ENCODE measurements at regions not wholly inside any gene's neighbourhood (a gene's known extent, or its start where the extent isn't known, plus 50 kb on each side); places are given as distances from the start of the nearest gene placed in this dataset.
A peak's percentile ranks its signal among the peaks of the same experiment; 100 is the strongest.

DNA sequence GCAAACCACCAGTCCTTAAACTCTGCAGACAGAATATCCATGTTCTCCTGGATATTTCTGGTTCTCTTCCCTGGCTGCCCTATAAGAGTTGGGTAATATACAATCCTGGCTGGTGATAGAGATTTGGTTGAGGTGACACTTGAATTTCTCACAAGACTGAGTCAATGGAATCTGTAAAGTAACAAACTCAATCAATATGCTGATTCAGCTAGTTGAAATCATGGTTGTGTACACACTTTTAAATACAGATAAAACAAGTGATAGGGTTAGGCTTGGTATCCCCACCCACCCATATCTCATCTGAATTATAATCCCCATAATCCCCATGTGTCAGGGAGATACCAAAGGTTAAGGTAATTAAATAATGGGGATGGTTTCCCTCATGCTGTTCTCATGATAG is 349.2 kb upstream of the MAD2L1 start:
- DNase-seq, result no peak

DNA sequence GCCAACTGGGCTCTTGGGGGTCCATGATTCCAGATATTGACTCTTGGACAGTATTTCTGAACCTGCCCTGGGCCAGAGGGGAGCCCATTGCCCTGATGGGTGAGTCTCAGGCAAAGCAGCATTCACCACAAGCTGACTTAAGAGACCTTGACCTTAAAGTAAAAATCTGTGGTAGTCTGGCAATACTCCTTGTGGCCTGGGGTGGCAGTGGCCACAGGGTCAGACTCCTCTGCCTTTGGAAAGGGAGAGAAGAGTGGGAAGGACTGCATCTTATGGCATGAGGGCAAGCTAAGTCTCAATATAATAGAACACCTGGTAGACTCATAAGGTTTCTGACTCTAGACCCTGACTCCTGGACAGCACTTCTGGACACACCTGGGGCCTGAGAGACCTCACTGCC is 340.3 kb upstream of the MAD2L1 start:
- no peak for DNase-seq

GRCh38 chr4:120403296-120403695 is 336.6 kb upstream of the MAD2L1 start:
- no peak for DNase-seq

GRCh38 chr4:120400441-120400840 is 333.8 kb upstream of the MAD2L1 start:
- DNase-seq, result no peak

GRCh38 chr4:120399826-120400225 is 333.2 kb upstream of the MAD2L1 start:
- no peak for DNase-seq

DNA sequence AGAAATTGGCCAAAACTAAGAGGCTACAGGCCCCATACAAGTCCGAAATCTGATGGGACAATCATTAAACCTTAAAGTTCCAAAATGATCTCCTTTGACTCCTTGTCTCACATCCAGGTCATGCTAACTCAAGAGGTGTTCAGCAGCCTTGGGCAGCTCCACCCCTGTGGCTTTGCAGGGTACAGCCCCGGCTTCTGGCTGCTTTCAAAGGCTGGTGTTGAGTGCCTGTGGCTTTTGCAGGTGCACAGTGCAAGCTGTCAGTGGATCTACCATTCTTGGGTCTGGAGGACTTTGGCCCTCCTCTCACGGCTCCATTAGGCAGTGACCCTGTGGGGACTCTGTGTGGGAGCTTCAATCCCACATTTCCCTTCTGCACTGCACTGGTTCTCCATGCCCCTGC is 329.1 kb upstream of the MAD2L1 start:
- no peak for DNase-seq

- DNase-seq, result no peak
These were observed 289.2 kb upstream of the MAD2L1 start for GRCh38 chr4:120355881-120356280.

GRCh38 chr4:120354381-120354780 is 287.7 kb upstream of the MAD2L1 start:
- no peak for DNase-seq

GRCh38 chr4:120353235-120353634 is 286.6 kb upstream of the MAD2L1 start:
- no peak for DNase-seq

DNA sequence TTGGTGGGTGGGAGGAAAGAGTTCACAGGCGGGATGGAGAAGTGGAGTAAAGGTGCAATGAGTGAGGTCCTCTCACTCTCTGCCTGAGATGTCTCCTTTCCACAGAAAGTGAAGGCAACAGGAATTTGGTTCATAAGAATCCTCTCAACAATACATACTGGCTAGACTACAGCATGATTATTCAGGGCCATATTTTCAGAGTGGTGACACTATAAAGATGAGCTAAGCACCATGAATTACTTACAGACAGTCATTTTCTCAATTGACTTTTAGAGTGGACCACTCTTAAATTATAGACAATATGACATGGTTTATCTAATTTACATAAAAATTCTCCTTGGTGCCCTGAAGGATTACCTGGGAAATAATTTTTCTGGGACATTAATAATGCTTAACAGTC is 286.1 kb upstream of the MAD2L1 start:
- DNase-seq, result no peak

GRCh38 chr4:120348948-120349347 is 282.3 kb upstream of the MAD2L1 start:
- no peak for DNase-seq

DNA sequence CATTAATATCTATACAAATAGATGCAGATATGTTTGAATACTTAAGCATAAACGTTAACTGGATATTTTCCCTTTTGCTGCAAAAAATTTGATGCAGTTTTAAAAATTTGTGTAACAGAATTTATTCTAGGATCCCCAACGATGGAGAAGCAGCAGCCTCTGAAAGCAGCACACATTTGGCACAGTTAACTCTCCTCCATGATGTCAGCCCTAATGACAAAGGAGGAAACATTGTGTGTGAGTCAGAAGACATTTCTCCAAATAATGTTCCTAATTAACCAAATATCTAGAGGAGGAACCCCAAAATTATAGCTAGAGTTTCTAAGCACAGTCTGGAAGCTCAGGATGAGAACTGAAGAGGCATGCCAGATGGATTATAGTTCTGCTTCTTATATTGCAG is 281.9 kb upstream of the MAD2L1 start:
- DNase-seq, result no peak

DNA sequence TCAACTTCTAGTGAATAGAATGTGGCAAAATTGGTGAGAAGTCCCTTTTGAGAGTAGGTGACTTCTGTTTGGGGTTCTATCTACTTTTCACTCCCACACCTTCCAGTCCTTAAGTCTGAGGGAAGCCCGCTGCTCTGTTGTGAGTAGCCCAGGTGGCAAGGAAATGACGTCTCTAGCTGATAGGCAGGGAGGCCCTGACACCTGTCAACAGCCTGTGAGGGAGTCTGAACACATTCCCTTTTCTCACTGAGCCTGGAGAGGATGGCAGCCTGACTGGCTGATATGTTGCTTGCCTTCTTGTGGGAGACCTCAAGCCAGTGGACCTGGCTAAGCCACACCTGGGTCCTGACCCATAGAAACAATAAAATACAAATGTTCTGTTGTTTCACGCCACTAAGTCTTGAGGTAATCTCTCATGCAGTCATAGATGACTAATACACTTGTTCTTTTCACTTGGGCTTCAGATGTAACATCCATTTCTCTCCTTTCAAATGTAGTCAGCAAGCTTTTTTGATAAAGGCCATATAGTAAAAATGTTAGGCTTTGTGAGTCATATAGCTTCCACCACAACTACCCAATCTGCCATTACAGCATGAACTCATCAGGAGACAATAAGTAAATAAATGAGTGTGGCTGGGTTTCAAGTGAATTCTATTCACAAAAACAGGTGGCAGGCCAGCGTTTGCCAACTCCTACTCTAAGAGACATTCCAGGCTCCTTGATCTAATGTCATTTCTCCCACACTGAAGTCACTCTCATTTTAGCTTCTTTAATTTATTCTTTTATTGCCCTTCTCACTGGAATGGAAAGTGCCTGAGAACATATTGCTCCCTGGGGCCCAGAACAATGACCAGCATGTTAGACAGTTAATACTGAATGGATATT is 265.1 kb upstream of the MAD2L1 start:
- DNase-seq, result peak; percentile 49

GRCh38 chr4:120329386-120329785 is 262.7 kb upstream of the MAD2L1 start:
- DNase-seq, result no peak

DNA sequence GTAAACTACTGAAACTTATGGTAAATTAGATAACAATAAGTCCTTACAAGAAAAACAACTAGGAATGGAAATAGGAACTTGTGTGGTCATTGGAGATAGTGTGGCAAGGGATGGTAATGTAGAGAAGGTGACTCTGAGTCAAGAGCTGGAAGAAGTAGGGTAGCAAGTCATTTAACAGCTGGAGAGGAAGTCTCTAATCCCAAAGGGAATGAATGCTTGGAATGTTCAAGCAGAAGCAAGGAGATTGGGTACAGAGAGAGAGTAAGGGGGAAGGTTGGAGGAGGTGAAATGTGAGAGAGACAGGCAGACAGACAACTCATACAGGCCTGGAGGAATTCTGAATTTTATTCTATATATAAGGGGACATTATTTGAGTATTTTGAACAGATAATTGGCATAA is 260.6 kb upstream of the MAD2L1 start:
- no peak for DNase-seq

DNA sequence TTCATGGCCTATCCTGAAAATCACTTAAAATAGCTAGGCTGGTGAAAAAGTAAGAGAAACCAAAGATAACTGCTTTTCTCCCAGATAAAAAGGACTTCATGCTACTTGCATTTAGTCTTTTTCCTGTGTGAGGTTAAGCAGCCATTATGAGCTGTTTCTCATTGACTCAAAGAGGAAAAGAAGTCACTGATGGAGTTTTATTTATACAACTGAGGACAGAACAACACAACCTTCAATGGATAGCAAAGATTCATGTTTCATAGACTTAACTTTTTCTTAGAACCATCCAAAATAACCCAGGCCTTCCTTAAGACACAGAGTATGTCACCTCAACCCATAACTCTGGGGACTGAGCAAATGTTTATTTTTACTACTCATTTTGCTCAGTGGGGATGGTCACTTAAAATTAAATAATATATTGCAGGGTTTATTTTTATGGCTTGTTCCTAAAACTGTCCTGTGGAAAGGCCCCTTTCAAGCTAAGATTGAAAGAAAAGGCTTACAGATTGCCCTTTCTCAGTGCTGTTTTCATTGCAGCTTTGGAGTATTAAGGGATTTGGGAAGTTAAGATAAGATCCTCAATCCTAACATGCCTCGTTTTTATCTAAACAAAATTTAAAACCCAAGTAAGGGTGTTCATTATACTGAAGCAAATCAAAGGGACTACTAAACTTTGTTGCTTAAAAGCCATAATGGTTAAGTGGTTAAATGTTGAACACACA is 252.6 kb upstream of the MAD2L1 start:
- DNase-seq, result no peak

DNA sequence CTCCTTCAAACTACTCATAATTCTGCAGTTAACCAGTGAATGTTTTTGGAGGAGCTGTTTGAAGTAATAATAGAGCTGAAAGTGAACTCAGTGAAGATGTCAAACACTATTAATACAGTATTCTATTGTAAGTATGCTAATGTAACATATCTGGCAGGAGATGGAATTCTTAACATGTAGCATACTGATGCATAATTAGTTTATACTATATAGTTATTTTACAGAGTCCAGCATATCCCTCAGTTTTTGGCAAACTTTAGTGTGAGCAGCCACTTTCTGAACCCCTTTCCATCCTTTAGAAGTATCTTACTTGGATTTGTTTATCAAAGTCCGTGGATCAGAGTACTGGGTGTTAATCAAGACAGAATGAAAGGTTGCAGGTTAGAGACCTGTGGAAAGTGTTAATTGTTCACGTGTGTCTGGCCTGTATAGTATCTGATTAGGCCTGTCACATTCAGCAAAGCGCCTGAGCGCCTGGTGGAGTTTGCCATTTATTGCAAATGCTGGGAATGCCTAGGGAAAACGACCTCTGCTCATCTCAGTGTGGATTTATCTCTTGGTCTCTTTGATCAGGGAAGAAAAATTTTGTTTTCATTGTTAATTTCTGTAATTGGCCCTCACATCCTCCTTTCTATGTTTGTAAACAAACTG is 251.7 kb upstream of the MAD2L1 start:
- no peak for DNase-seq

DNA sequence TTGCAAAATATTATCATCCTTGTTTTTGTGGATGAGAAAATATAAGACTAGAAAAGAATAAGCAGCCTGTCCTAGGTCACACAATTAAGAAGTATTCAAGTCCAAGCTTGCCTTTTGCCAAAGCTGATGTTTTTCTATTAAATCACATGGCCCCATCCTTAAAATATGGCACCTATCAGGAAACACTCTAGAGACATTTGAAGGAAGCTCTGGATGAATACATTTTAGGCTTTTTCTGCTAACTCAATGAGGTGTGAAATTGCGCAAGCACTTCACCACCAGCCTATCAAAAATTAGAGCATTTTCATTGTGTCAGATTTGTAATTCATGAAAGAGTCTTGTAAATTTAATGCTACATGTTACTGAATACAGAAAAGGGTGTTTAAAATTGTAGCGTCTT is 251.1 kb upstream of the MAD2L1 start:
- no peak for DNase-seq

GRCh38 chr4:120316416-120316815 is 249.8 kb upstream of the MAD2L1 start:
- no peak for DNase-seq

DNA sequence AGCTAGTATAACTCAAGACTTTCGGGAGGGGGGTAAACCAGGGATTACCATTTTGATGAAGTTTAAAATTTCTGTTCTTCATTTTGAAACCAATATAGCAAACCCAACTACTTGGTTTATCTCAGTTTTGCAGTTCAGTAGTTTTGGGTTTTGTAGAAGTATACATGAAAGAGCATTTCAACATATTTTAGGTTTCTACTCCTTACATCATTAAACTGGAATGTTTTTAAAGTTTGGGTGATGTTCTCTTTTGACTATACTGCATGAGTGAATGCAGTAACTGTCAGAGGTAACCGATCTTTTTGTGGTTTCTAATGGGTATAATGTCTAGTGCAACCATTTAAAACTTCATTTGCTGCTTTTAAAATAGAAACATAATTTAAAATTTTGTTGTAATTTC is 248.3 kb upstream of the MAD2L1 start:
- DNase-seq, result no peak

DNA sequence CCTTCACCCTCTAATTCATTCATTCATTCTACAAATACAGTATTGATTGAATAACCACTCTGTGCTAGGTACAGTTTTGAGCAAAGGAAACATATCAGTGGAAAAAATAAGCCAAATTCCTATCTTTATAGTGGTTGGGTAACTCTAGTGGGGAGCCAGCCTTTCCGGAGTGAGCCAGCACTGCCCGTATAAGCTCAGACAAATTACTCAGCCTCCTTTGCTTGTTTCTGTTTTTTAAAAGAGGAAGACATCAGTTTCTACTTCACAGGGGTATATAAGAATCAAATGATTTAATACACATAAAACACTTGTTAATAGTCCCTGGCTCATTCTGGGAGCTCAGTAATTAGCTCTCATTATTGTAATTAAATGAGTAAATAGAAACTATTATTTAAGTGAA is 238.2 kb upstream of the MAD2L1 start:
- no peak for DNase-seq

GRCh38 chr4:120299631-120300030 is 233.0 kb upstream of the MAD2L1 start:
- no peak for DNase-seq

DNA sequence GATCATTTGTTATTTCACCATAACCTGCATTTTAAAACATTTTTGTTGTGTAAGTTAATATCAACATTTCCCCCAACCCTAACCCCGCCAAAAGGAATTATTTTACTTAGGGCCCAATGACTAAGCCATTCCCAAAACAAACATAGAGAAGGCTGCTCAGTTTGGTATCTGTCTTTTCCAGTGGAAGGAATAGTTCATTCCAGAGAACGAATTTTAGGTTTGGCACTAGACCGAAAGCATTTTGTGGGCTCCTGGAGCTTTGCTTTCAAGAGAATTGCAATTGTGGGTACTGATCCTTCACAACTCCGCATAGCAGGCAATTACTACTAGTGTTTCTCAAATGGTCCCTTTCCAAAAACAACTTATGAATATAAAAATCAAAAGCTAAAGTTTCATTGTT is 226.7 kb upstream of the MAD2L1 start:
- DNase-seq, result no peak

- DNase-seq, result no peak
These were observed 224.9 kb upstream of the MAD2L1 start for GRCh38 chr4:120291541-120291940.

Measured in NCI-H226 (cell line).